ENCODE measurements at regions not wholly inside any gene's neighbourhood (a gene's known extent, or its start where the extent isn't known, plus 50 kb on each side); places are given as distances from the start of the nearest gene placed in this dataset.

GRCh38 chr7:86212976-86213375, 430.7 kb upstream of the GRM3 start:
- Mint-ChIP-seq H3K4me1 (no peaks in the 10 kb centered on the region), H3K9me3 (ENCODE audit: insufficient read depth) (no peaks in the 10 kb centered on the region), H3K4me3 (no peak overlapping the region), H3K27me3 (no peaks in the 10 kb centered on the region), H3K27ac (no peak overlapping the region)
- POLR2A ChIA-PET, result no interaction called here
- no peak overlapping the region for H3K9ac ChIP-seq (ENCODE audit: low read length)
- H3K79me2 ChIP-seq (ENCODE audit: control insufficient read depth, insufficient read depth, low read length), result no peaks in the 10 kb centered on the region
- ATAC-seq (ENCODE audit: low read depth) (no peak), DNase-seq (no peak)
- WGBS (ENCODE audit: insufficient coverage), result 92% methylated on average over 2 of the region's 2 CpGs
- intact Hi-C loops (cut with micrococcal nuclease), result no loop called here
- H2AFZ ChIP-seq (ENCODE audit: insufficient read depth, low read depth, low read length, poor library complexity, severe bottlenecking), result no peak overlapping the region
- H3K27ac ChIP-seq (ENCODE audit: low read length in 2 of 2), result no peak overlapping the region
- H3K4me3 ChIP-seq (ENCODE audit: control extremely low read depth in 1 of 5, extremely low read depth in 1 of 5, insufficient read depth in 1 of 5, low read depth in 2 of 5, low read length in 4 of 5), result no peak overlapping the region
- H4K20me1 ChIP-seq (ENCODE audit: control insufficient read depth, insufficient read depth, low read length, poor library complexity, severe bottlenecking), result no peaks in the 10 kb centered on the region
- CTCF ChIA-PET, result no interaction called here
- no peak overlapping the region for H3K4me2 ChIP-seq (replicated peaks; ENCODE audit: low read depth, low read length, poor library complexity, severe bottlenecking)
- H3K4me1 ChIP-seq (ENCODE audit: control insufficient read depth in 2 of 2, insufficient read depth in 2 of 2, low read length in 2 of 2), result no peaks in the 10 kb centered on the region
- H3K9me3 ChIP-seq (ENCODE audit: control extremely low read depth in 1 of 3, control insufficient read depth in 2 of 3, insufficient read depth in 1 of 3, low read length in 2 of 3), result peaks cover 0 to 9% (median 0%) of the 10 kb centered on the region in 3 donors
- no peaks in the 10 kb centered on the region for H3K36me3 ChIP-seq (replicated peaks in 1 of 2; ENCODE audit: control extremely low read depth in 1 of 2, control insufficient read depth in 1 of 2, extremely low read depth in 1 of 2, insufficient read depth in 2 of 2, low read length in 1 of 2)
- TF ChIP-seq EZH2 (IDR thresholded peaks at IDR 0.05; ENCODE audit: borderline replicate concordance, insufficient read depth, low read depth, low read length, poor library complexity, severe bottlenecking), result no peak
- TF ChIP-seq CTCF (IDR thresholded peaks at IDR 0.05), result no peak
- no peaks in the 10 kb centered on the region for H3K27me3 ChIP-seq (replicated peaks in 1 of 4; ENCODE audit: control extremely low read depth in 1 of 4, control insufficient read depth in 3 of 4, insufficient read depth in 4 of 4, low read length in 3 of 4)

- no peak for DNase-seq
- Histone ChIP-seq H3K9ac (ENCODE audit: low read length) (no peak overlapping the region), H3K4me3 (ENCODE audit: control extremely low read depth in 1 of 5, extremely low read depth in 1 of 5, insufficient read depth in 1 of 5, low read depth in 2 of 5, low read length in 4 of 5) (no peak overlapping the region), H3K27me3 (replicated peaks in 1 of 4; ENCODE audit: control extremely low read depth in 1 of 4, control insufficient read depth in 3 of 4, insufficient read depth in 4 of 4, low read length in 3 of 4) (no peaks in the 10 kb centered on the region), H3K79me2 (ENCODE audit: control insufficient read depth, insufficient read depth, low read length) (no peaks in the 10 kb centered on the region), H2AFZ (ENCODE audit: insufficient read depth, low read depth, low read length, poor library complexity, severe bottlenecking) (no peak overlapping the region), H3K4me2 (replicated peaks; ENCODE audit: low read depth, low read length, poor library complexity, severe bottlenecking) (no peak overlapping the region), H3K27ac (ENCODE audit: low read length in 2 of 2) (no peak overlapping the region), H3K4me1 (ENCODE audit: control insufficient read depth in 2 of 2, insufficient read depth in 2 of 2, low read length in 2 of 2) (no peaks in the 10 kb centered on the region), H3K9me3 (ENCODE audit: control extremely low read depth in 1 of 3, control insufficient read depth in 2 of 3, insufficient read depth in 1 of 3, low read length in 2 of 3) (peaks cover 0 to 14% (median 0%) of the 10 kb centered on the region in 3 donors), H3K36me3 (replicated peaks in 1 of 2; ENCODE audit: control extremely low read depth in 1 of 2, control insufficient read depth in 1 of 2, extremely low read depth in 1 of 2, insufficient read depth in 2 of 2, low read length in 1 of 2) (no peaks in the 10 kb centered on the region), H4K20me1 (ENCODE audit: control insufficient read depth, insufficient read depth, low read length, poor library complexity, severe bottlenecking) (no peaks in the 10 kb centered on the region)
- ChIA-PET CTCF (no interaction called here), POLR2A (no interaction called here)
- 77% methylated on average over 3 of the region's 8 CpGs for WGBS (ENCODE audit: insufficient coverage)
- no peak for ATAC-seq (ENCODE audit: low read depth)
- Mint-ChIP-seq H3K4me3 (no peak overlapping the region), H3K9me3 (ENCODE audit: insufficient read depth) (no peaks in the 10 kb centered on the region), H3K4me1 (no peaks in the 10 kb centered on the region), H3K27ac (no peak overlapping the region), H3K27me3 (no peaks in the 10 kb centered on the region)
- no peak for TF ChIP-seq CTCF (IDR thresholded peaks at IDR 0.05)
- no peak for TF ChIP-seq EZH2 (IDR thresholded peaks at IDR 0.05; ENCODE audit: borderline replicate concordance, insufficient read depth, low read depth, low read length, poor library complexity, severe bottlenecking)
- intact Hi-C loops (cut with micrococcal nuclease), result no loop called here
Measured at GRCh38 chr7:86209036-86209435, 434.7 kb upstream of the GRM3 start.
